ENCODE measurements at regions not wholly inside any gene's neighbourhood (a gene's known extent, or its start where the extent isn't known, plus 50 kb on each side); places are given as distances from the start of the nearest gene placed in this dataset.

DNA sequence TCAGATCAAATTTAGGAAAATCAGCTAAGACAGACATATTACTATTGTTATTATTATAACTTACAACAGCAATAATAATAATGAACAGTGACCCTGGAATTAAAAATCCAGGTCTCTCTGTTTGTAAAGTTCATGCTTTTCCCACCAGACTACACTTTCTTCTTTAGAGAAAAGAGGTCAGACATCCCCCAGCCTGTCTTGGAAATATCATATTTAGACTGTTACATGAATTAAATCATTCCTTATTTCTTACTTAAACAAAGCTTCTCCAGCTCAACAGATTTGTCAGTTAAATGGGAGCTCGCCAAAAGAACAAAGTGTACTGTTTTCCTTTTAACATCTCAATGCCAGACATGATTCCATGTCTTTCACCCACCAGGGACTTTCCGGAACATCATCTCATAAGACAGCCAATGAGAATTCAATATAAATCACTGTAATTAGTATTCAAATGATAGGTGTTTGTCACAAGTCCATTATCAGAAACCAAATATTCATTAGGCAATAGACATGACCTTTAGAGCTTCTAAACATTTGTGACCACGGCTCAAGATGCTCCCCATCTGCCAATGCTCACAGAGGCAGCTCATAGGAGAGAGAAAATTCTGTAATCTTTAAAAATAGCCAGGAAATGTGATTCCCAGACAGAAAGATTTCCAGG lies 351.9 kb downstream of the ENC1 start:
- DNase-seq (ENCODE audit: low spot score): no peak
- intact Hi-C loops (cut with DNase I): no loop called here

DNA sequence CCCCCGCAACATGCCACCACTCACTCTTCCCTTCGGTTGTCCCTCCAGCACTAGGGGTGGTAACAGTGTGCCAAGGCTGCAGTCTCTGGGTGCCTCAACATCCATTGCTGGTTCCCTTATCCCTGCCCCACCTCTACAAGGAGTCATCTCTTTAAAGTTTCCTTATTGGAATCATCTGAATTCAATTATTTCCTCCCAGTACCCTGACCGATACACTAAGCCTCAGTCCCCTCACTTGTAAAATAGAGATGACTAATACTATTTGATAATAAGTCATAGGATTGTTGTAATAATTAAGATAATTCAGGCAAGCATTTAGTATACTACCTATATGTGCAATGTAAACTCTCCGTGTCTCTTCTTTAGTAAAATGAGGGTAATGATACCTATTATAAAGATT lies 352.5 kb downstream of the ENC1 start:
- no peak for DNase-seq (ENCODE audit: low spot score)
- intact Hi-C loops (cut with DNase I): no loop called here

DNA sequence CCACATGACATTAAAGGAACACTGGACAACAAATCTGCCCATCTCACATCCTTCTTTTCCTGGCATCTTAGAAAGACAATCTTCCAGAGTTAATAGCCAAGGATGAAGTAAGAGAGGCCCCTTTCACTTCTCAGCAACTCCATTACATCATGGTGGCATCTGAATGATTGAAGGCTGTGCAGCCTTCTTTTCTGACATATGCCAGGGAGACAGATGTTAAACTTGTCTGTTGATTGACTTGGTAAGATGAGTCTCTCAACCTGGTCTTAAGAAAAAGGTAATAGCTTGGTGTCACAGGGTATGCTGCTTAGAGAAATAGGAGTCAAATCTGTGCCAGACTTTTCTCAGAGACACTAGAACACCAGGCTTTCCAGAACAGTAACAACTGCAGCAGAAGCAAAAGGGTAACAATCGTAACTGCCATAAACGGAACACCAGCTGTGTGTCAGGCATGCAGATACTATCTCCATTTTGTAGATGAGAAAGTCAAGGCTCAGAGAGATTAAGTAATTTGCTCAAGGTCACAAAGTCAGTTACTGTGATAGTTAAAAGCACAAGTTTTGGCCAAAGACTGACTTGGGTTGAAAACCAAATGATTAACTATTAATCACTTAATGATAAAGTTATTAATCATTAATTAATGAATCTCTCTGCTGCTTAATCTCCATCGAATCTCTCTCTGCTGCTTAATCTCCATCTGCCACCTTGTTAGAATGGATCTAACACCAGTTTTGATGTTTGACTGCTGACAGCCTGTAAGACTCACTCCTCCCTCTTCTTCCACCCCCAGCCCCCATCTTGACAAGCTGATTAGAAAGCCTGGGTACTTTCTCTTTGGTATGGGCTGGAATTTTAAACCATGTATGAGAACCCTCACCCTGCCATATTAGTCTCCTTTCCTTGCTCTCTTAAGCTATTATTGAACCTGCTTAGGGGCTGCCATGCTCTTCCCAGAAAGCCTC lies 353.5 kb downstream of the ENC1 start:
- intact Hi-C loops (cut with DNase I): no loop called here
- DNase-seq (ENCODE audit: low spot score): no peak

- DNase-seq (ENCODE audit: low spot score): no peak
- intact Hi-C loops (cut with DNase I): no loop called here
Observed at GRCh38 chr5:74285675-74286280, 354.8 kb downstream of the ENC1 start.

DNA sequence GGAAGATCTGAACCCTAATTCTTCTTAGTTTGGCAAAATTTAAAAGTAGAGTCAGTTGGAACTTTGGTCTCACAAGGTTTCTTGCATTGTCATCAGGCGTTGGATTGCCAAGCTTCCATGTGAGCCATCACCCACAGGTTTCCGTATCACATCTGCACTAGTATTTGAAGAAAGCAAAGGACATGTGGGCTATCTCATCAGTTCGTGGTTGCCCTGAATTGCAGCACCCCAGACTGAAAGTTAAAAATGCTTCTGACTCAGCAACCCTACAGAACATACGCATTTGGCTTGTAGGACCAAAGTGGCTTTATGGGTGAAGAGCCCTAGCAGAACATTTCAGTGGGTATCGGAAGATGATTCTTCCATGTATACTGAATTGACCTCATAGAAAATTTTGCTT lies 358.0 kb downstream of the ENC1 start:
- no peak for DNase-seq (ENCODE audit: low spot score)
- intact Hi-C loops (cut with DNase I): no loop called here

GRCh38 chr5:74281166-74281565 lies 359.4 kb downstream of the ENC1 start:
- intact Hi-C loops (cut with DNase I): no loop called here
- DNase-seq (ENCODE audit: low spot score): no peak

DNA sequence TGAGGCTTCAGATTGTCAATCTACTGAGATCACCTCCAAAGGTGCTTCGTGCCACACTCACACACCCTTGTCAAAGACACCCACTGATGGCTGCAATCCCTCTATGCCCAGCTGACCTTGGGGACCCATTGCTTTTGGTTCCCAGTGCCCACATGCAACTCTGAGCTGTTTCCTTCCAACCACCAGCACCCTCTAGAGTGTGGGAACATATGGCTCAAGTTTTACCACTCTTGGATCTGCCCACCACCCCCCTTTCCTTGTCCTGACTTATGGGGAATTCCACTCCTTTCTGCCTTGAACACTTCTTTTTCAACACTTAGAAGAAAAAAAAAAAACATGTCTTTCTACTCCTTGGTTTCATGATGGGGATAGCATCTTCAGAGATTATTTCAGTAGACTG lies 360.2 kb downstream of the ENC1 start:
- no peak for DNase-seq (ENCODE audit: low spot score)
- intact Hi-C loops (cut with DNase I): no loop called here

DNA sequence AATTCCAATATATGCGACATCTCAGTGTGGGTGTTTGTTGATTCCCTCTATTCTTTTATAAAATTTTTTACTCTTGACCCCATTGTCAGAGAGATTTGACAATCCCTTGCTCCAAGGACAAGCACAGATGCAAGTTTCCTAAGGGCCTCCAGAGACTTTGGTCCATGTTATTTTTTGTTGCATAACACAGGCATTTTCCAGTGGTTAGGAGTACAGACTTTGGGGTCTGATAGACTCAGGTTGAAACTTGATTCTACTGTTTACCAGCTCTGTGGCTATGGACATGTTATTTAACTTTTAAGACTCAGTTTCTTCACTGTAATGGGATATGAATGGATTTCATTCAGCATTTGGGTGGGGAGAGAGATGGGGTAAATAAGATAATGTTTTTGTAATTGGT lies 361.3 kb downstream of the ENC1 start:
- intact Hi-C loops (cut with DNase I): no loop called here
- DNase-seq (ENCODE audit: low spot score): no peak

DNA sequence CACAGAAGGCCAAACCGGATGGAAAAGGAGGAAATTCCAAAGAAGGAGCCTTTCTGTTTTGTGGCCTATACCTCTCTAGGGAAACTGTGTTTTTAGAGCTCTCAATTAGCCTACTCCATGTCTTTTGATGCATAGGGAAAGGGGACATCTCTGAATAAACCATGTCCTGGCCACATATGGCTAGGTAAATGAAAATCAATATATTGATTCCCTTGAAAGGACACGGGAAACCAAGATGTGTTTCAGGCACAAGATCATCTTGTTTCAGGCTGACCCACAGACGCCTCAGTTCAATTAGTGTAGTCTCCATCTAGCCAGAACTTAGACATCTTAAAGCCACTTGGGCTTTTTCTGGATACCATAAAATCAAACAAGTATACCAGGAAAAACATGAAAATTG lies 363.1 kb downstream of the ENC1 start:
- intact Hi-C loops (cut with DNase I): no loop called here
- DNase-seq (ENCODE audit: low spot score): no peak

GRCh38 chr5:74275171-74275992 lies 365.1 kb downstream of the ENC1 start:
- no peak for DNase-seq (ENCODE audit: low spot score)
- intact Hi-C loops (cut with DNase I): no loop called here

DNA sequence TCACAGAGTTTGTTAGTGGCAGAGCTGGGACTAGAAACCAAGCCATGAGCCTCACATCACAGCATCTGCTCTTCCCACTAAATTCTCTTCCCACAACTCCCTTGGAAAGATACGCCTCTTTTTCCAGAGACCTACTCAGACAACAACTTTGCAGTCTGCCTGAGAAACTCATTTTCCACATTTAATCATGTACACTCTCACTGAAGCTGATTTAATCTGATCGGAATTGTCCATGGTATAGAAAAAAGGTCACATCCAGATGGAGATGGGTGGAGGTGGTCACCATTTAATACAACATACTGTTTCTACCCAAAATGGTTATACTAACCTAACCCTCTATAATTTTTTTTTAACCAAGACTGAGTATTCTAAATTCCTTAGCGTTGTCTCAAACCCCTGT lies 366.2 kb downstream of the ENC1 start:
- no peak for DNase-seq (ENCODE audit: low spot score)
- intact Hi-C loops (cut with DNase I): no loop called here

- intact Hi-C loops (cut with DNase I): no loop called here
- no peak for DNase-seq (ENCODE audit: low spot score)
Observed at GRCh38 chr5:74272831-74273451, 367.6 kb downstream of the ENC1 start.

DNA sequence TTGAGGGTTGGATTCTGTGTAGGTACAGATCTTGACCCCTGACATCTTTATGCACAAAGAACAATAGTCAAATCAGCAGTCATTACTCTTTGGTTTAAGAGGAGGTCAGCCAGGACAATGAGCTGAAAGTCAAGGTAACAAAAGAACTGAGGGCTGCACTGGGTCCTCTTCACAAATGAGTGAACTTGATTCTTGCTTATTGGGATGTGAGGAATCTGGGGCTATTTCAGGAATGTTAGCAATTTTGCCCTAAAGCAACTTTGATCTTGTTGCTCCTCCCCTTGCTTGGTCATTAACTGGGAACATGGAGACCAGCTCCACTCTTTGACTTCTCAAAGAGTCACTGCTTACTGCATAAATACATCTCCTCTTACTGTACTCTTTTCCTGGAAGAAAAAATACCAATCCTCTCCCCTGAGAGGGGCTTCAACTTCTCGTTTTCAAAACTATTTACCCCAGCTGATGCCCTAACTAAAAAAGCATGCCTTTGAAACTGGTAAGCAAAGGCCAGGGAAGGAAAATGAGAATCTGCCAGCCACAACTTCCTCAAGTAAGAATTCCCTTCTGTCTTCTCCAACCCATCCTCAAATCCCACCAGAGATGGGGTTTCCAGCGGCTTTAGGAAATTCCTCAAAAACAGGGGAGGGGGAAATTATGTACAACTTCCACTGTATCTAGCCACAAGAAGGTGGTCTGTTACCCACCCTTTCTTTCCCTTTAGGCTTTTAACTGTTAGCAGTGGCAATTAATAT lies 368.3 kb downstream of the ENC1 start:
- intact Hi-C loops (cut with DNase I): no loop called here
- no peak for DNase-seq (ENCODE audit: low spot score)

- no peak for DNase-seq (ENCODE audit: low spot score)
- intact Hi-C loops (cut with DNase I): no loop called here
Observed at GRCh38 chr5:74268297-74268696, 372.2 kb downstream of the ENC1 start.

- no peak for DNase-seq (ENCODE audit: low spot score)
- intact Hi-C loops (cut with DNase I): no loop called here
Observed at GRCh38 chr5:74266836-74267235, 373.7 kb downstream of the ENC1 start.

GRCh38 chr5:74266132-74266531 lies 374.4 kb downstream of the ENC1 start:
- no peak for DNase-seq (ENCODE audit: low spot score)
- intact Hi-C loops (cut with DNase I): no loop called here

- intact Hi-C loops (cut with DNase I): no loop called here
- DNase-seq (ENCODE audit: low spot score): no peak
Observed at GRCh38 chr5:74262544-74263207, 377.9 kb downstream of the ENC1 start.

GRCh38 chr5:74261866-74262265 lies 378.7 kb downstream of the ENC1 start:
- DNase-seq (ENCODE audit: low spot score): no peak
- intact Hi-C loops (cut with DNase I): no loop called here
